ENCODE measurements at regions not wholly inside any gene's neighbourhood (a gene's known extent, or its start where the extent isn't known, plus 50 kb on each side); places are given as distances from the start of the nearest gene placed in this dataset.

GRCh38 chr1:37123276-37124115, 89.2 kb upstream of the GRIK3 start:
- H3K79me2 ChIP-seq (ENCODE audit: insufficient read depth, low read length), result no peaks in the 10 kb centered on the region
- H3K9me3 ChIP-seq (ENCODE audit: control insufficient read depth, low read depth, low read length), result no peaks in the 10 kb centered on the region
- no peak overlapping the region for H3T11ph ChIP-seq (ENCODE audit: low read length)
- H3K56ac ChIP-seq (ENCODE audit: insufficient read length, low read depth, low read length), result no peak overlapping the region
- H3K4ac ChIP-seq (ENCODE audit: low read depth, low read length), result no peak overlapping the region
- no CpG with 5 or more reads among the region's 9 CpGs for WGBS (ENCODE audit: extremely low coverage, insufficient read length, low lambda C conversion rate)
- no peak overlapping the region for H4K8ac ChIP-seq (replicated peaks; ENCODE audit: insufficient read length, low read depth, low read length)
- H2BK20ac ChIP-seq (ENCODE audit: low read depth, low read length, poor library complexity, severe bottlenecking), result no peak overlapping the region
- DNase-seq, result no peak
- no peak overlapping the region for H4K5ac ChIP-seq (ENCODE audit: insufficient read length, low read depth, low read length)
- Mint-ChIP-seq H3K9me3 (no peaks in the 10 kb centered on the region; a peak in 1 of 5 replicates), H3K36me3 (ENCODE audit: insufficient read depth in 1 of 3, low read depth in 3 of 3) (no peaks in the 10 kb centered on the region), H3K27ac (0 out of 7 replicates have a peak overlapping the region, but pooled peaks of 1 of the 3 experiments have one; percentile 50), H3K27me3 (ENCODE audit: low read depth) (peaks cover 9% of the 10 kb centered on the region), H3K4me1 (peaks cover 0 to 5% of the 10 kb centered on the region in 2 experiments; a peak in 2 of 4 replicates), H3K4me3 (no peak overlapping the region)
- H3K9ac ChIP-seq (ENCODE audit: extremely low read depth, insufficient read length, low read length), result no peak overlapping the region
- no peaks in the 10 kb centered on the region for H3K79me1 ChIP-seq (ENCODE audit: insufficient read depth, low read depth, low read length, poor library complexity, severe bottlenecking)
- no peak overlapping the region for H2BK12ac ChIP-seq (ENCODE audit: insufficient read length, low read depth, low read length)
- H3K14ac ChIP-seq (ENCODE audit: insufficient read depth, low read length), result no peak overlapping the region
- H3K18ac ChIP-seq (ENCODE audit: insufficient read length, low read depth, low read length), result no peak overlapping the region
- H3K23ac ChIP-seq (ENCODE audit: insufficient read length, low read depth, low read length), result no peak overlapping the region
- no peak overlapping the region for H4K91ac ChIP-seq (ENCODE audit: insufficient read length, low read depth, low read length)
- no peak overlapping the region for H3K27ac ChIP-seq (ENCODE audit: insufficient read length, low read depth, low read length)
- H4K20me1 ChIP-seq (ENCODE audit: control insufficient read depth, insufficient read depth, insufficient read length), result no peaks in the 10 kb centered on the region
- no peaks in the 10 kb centered on the region for H3K27me3 ChIP-seq (ENCODE audit: insufficient read depth, low read length)
- no peak overlapping the region for H2BK120ac ChIP-seq (ENCODE audit: low read depth, low read length, poor library complexity, severe bottlenecking)
- no peaks in the 10 kb centered on the region for H3K23me2 ChIP-seq (ENCODE audit: insufficient read length, low read depth, low read length, poor library complexity, severe bottlenecking)
- H2AK5ac ChIP-seq (ENCODE audit: insufficient read length, low read length), result no peak overlapping the region
- no peak overlapping the region for H2AFZ ChIP-seq (ENCODE audit: low read length)
- no peak overlapping the region for H2BK5ac ChIP-seq (ENCODE audit: insufficient read length, low read length)
- no peaks in the 10 kb centered on the region for H3K4me1 ChIP-seq (ENCODE audit: insufficient read depth, low read length)
- H2BK15ac ChIP-seq (ENCODE audit: low read depth, low read length), result no peak overlapping the region
- no peak overlapping the region for H3K4me2 ChIP-seq (ENCODE audit: insufficient read depth, insufficient read length, low read length)
- TF ChIP-seq CTCF (conservative IDR thresholded peaks at IDR 0.05), result no peak

Measured in H9 (cell line).